Neuronal stem cell (in vitro differentiated cells): ENCODE measurements at regions not wholly inside any gene's neighbourhood (a gene's known extent, or its start where the extent isn't known, plus 50 kb on each side); places are given as distances from the start of the nearest gene placed in this dataset.
A peak's percentile ranks its signal among the peaks of the same experiment; 100 is the strongest.

Experiments
- DNase-seq: peaks from one replicate; pipeline ENCODE4 v3.0.0-alpha.2; 2013; ENCODE audit warnings: low spot score
- H2AFZ ChIP-seq: one replicate; pipeline ENCODE4 v1.6.1; 2013; ENCODE audit warnings: mild to moderate bottlenecking, low read length, inconsistent platforms
- H2AK5ac ChIP-seq: 2 replicates; pipeline ENCODE4 v1.6.1; 2013; ENCODE audit warnings: low read depth, mild to moderate bottlenecking, inconsistent platforms, low read length, moderate library complexity, mixed read lengths
- H2BK120ac ChIP-seq: 2 replicates; pipeline ENCODE4 v1.6.1; 2013; ENCODE audit warnings: low read depth, mild to moderate bottlenecking, inconsistent platforms, low read length, moderate library complexity, mixed read lengths
- H2BK12ac ChIP-seq: one replicate; pipeline ENCODE4 v1.6.1; 2013; ENCODE audit warnings: low read length, inconsistent platforms
- H2BK15ac ChIP-seq: 2 replicates; pipeline ENCODE4 v1.6.1; 2013; ENCODE audit warnings: mild to moderate bottlenecking, low read length, inconsistent platforms, mixed read lengths
- H2BK5ac ChIP-seq: one replicate; pipeline ENCODE4 v1.6.1; 2013; ENCODE audit warnings: inconsistent platforms, mild to moderate bottlenecking, low read length, moderate library complexity
- H3K14ac ChIP-seq: one replicate; pipeline ENCODE4 v1.6.1; 2013; ENCODE audit warnings: low read length, inconsistent platforms
- H3K18ac ChIP-seq: 2 replicates; pipeline ENCODE4 v1.6.1; 2013; ENCODE audit warnings: low read length, inconsistent platforms
- H3K23ac ChIP-seq: 2 replicates; pipeline ENCODE4 v1.6.1; 2013; ENCODE audit warnings: low read depth, mild to moderate bottlenecking, mixed read lengths, low read length, inconsistent platforms; ENCODE audit not compliant: poor library complexity
- H3K27ac ChIP-seq: replicated peaks from 3 replicates; pipeline ENCODE4 v1.5.1; 2013; ENCODE audit warnings: low read length, inconsistent platforms
- H3K27me3 ChIP-seq, 3 experiments: 2 replicates each; pipeline ENCODE4 v1.6.1; 2013; ENCODE audit warnings: low read length in 3 of 3, mild to moderate bottlenecking in 2 of 3, inconsistent platforms in 1 of 3, low read depth in 1 of 3, mixed read lengths in 1 of 3, moderate library complexity in 1 of 3; ENCODE audit not compliant: control insufficient read depth in 3 of 3, insufficient read depth in 3 of 3
- H3K36me3 ChIP-seq, 2 donors: replicated peaks in 1 of 2; 2 replicates each; pipeline ENCODE4 v1.6.1; 2013; ENCODE audit warnings: low read length in 2 of 2; ENCODE audit not compliant: control insufficient read depth in 2 of 2, insufficient read depth in 2 of 2
- H3K4ac ChIP-seq: 2 replicates; pipeline ENCODE4 v1.6.1; 2013; ENCODE audit warnings: inconsistent platforms, mild to moderate bottlenecking, low read length, moderate library complexity
- H3K4me1 ChIP-seq, 2 donors: 1 replicate in 1 of 2; 2 replicates in 1 of 2; pipeline ENCODE4 v1.6.1; 2013; ENCODE audit warnings: low read length in 2 of 2, low read depth in 1 of 2; ENCODE audit not compliant: control insufficient read depth in 2 of 2, insufficient read depth in 1 of 2
- H3K4me2 ChIP-seq: one replicate; pipeline ENCODE4 v1.6.1; 2013; ENCODE audit warnings: mild to moderate bottlenecking, low read length, inconsistent platforms; ENCODE audit not compliant: insufficient read depth, poor library complexity, severe bottlenecking
- H3K4me3 ChIP-seq, 2 donors: 2 replicates each; pipeline ENCODE4 v1.5.1; 2013; ENCODE audit warnings: low read length in 2 of 2, mild to moderate bottlenecking in 2 of 2, inconsistent platforms in 1 of 2, moderate library complexity in 1 of 2
- H3K79me1 ChIP-seq: one replicate; pipeline ENCODE4 v1.6.1; 2013; ENCODE audit warnings: low read depth, mild to moderate bottlenecking, inconsistent platforms, low read length, moderate library complexity
- H3K9ac ChIP-seq: one replicate; pipeline ENCODE4 v1.6.1; 2013; ENCODE audit warnings: mild to moderate bottlenecking, low read depth, low read length, inconsistent platforms; ENCODE audit not compliant: poor library complexity
- H3K9me3 ChIP-seq, 2 donors: replicated peaks in 1 of 2; 2 replicates each; pipeline versions ENCODE3 to v1.6.1; 2013; ENCODE audit warnings: low read length in 2 of 2, mild to moderate bottlenecking in 2 of 2, inconsistent platforms in 1 of 2, low read depth in 1 of 2, mixed read lengths in 1 of 2, moderate library complexity in 1 of 2; ENCODE audit not compliant: control insufficient read depth in 2 of 2, insufficient read depth in 1 of 2
- H4K8ac ChIP-seq: one replicate; pipeline ENCODE4 v1.6.1; 2013; ENCODE audit warnings: low read depth, mild to moderate bottlenecking, inconsistent platforms, low read length, moderate library complexity
- H4K91ac ChIP-seq: one replicate; pipeline ENCODE4 v1.6.1; 2013; ENCODE audit warnings: low read length, low read depth, mild to moderate bottlenecking, inconsistent platforms; ENCODE audit not compliant: poor library complexity
- WGBS, 2 donors: extraction: QIAGEN DNeasy Blood & Tissue Kit; methylation state at CpG; one replicate each; pipeline ENCODE4 v1.1.7; 2013; ENCODE audit warnings: missing lambda C conversion rate in 2 of 2, mixed read lengths in 1 of 2; ENCODE audit not compliant: insufficient read length in 2 of 2, insufficient replicate concordance in 1 of 2; ENCODE audit errors: extremely low coverage in 2 of 2; 5-methylcytosine and 5-hydroxymethylcytosine counted together

GRCh38 chr13:111542530-111543341 is 222.3 kb downstream of the TEX29 start:
- Histone ChIP-seq H4K8ac (no peak overlapping the region), H3K23ac (peak overlapping the region; percentile 81), H2AFZ (no peak overlapping the region), H3K4ac (no peak overlapping the region), H2BK5ac (no peak overlapping the region), H3K36me3 (no peaks in the 10 kb centered on the region), H3K14ac (peak overlapping the region; percentile 95), H2BK15ac (peak overlapping the region; percentile 78), H3K4me2 (no peak overlapping the region), H3K18ac (peak overlapping the region; percentile 63), H3K79me1 (no peaks in the 10 kb centered on the region), H2AK5ac (peak overlapping the region; percentile 66), H3K27ac (no peak overlapping the region), H3K27me3 (peaks cover 0 to 1% (median 0%) of the 10 kb centered on the region in 3 experiments), H2BK12ac (no peak overlapping the region), H2BK120ac (no peak overlapping the region), H4K91ac (no peak overlapping the region), H3K4me3 (no peak overlapping the region), H3K9ac (peak overlapping the region; percentile 47), H3K9me3 (peaks cover 0 to 2% of the 10 kb centered on the region in 2 donors), H3K4me1 (no peaks in the 10 kb centered on the region)
- no peak for DNase-seq
- no CpG with 5 or more reads among the region's 14 CpGs for WGBS, 2 donors

GRCh38 chr13:111546921-111547675 is 226.7 kb downstream of the TEX29 start:
- Histone ChIP-seq H3K27ac (no peak overlapping the region), H3K4me3 (no peak overlapping the region), H3K79me1 (no peaks in the 10 kb centered on the region), H3K23ac (no peak overlapping the region), H4K8ac (no peak overlapping the region), H3K9ac (no peak overlapping the region), H3K9me3 (peaks cover 0 to 2% of the 10 kb centered on the region in 2 donors), H2BK12ac (no peak overlapping the region), H2BK5ac (no peak overlapping the region), H3K4me2 (no peak overlapping the region), H3K14ac (no peak overlapping the region), H2AK5ac (peak overlapping the region; percentile 24), H3K36me3 (no peaks in the 10 kb centered on the region), H2BK15ac (no peak overlapping the region), H3K4me1 (no peaks in the 10 kb centered on the region), H4K91ac (no peak overlapping the region), H3K27me3 (no peaks in the 10 kb centered on the region), H2AFZ (no peak overlapping the region), H3K18ac (no peak overlapping the region), H2BK120ac (no peak overlapping the region), H3K4ac (no peak overlapping the region)
- WGBS, 2 donors: no CpG with 5 or more reads among the region's 19 CpGs
- no peak for DNase-seq

- no peak overlapping the region for H3K27ac ChIP-seq
- no CpG with 5 or more reads among the region's 40 CpGs for WGBS, 2 donors
- no peak overlapping the region for H2BK5ac ChIP-seq
- H4K91ac ChIP-seq: no peak overlapping the region
- no peaks in the 10 kb centered on the region for H3K79me1 ChIP-seq
- H3K4ac ChIP-seq: no peak overlapping the region
- no peak overlapping the region for H2BK15ac ChIP-seq
- no peak overlapping the region for H3K14ac ChIP-seq
- H2BK12ac ChIP-seq: no peak overlapping the region
- H3K9me3 ChIP-seq: peaks cover 0 to 3% of the 10 kb centered on the region in 2 donors
- H3K18ac ChIP-seq: peak overlapping the region; percentile 83
- H3K4me3 ChIP-seq: no peak overlapping the region
- H3K27me3 ChIP-seq: peaks cover 0 to 4% (median 0%) of the 10 kb centered on the region in 3 experiments
- H3K36me3 ChIP-seq: no peaks in the 10 kb centered on the region
- no peaks in the 10 kb centered on the region for H3K4me1 ChIP-seq
- H2BK120ac ChIP-seq: peak overlapping the region; percentile 47
- peak overlapping the region; percentile 24 for H2AK5ac ChIP-seq
- H3K23ac ChIP-seq: peak overlapping the region; percentile 32
- no peak overlapping the region for H2AFZ ChIP-seq
- no peak overlapping the region for H3K4me2 ChIP-seq
- DNase-seq: no peak
- no peak overlapping the region for H4K8ac ChIP-seq
- H3K9ac ChIP-seq: no peak overlapping the region
These were observed 227.4 kb downstream of the TEX29 start for GRCh38 chr13:111547726-111548273.

- H2BK120ac ChIP-seq: peak overlapping the region; percentile 47
- H3K9me3 ChIP-seq: peaks cover 0 to 4% of the 10 kb centered on the region in 2 donors
- H2BK12ac ChIP-seq: no peak overlapping the region
- H3K4ac ChIP-seq: no peak overlapping the region
- no peaks in the 10 kb centered on the region for H3K4me1 ChIP-seq
- H3K36me3 ChIP-seq: no peaks in the 10 kb centered on the region
- peak overlapping the region; percentile 83 for H3K18ac ChIP-seq
- no peak for DNase-seq
- no CpG with 5 or more reads among the region's 25 CpGs for WGBS, 2 donors
- H3K14ac ChIP-seq: peak overlapping the region; percentile 25
- H3K4me2 ChIP-seq: no peak overlapping the region
- H4K8ac ChIP-seq: no peak overlapping the region
- no peak overlapping the region for H3K4me3 ChIP-seq
- no peak overlapping the region for H2AFZ ChIP-seq
- H2BK5ac ChIP-seq: no peak overlapping the region
- peak overlapping the region; percentile 32 for H3K23ac ChIP-seq
- peaks cover 0 to 9% (median 0%) of the 10 kb centered on the region in 3 experiments for H3K27me3 ChIP-seq
- H3K27ac ChIP-seq: no peak overlapping the region
- no peak overlapping the region for H4K91ac ChIP-seq
- peak overlapping the region; percentile 72 for H2AK5ac ChIP-seq
- H3K9ac ChIP-seq: no peak overlapping the region
- H3K79me1 ChIP-seq: no peaks in the 10 kb centered on the region
- H2BK15ac ChIP-seq: no peak overlapping the region
These were observed 227.9 kb downstream of the TEX29 start for GRCh38 chr13:111548301-111548700.
